NCI-H1436 (cell line): ENCODE measurements at regions not wholly inside any gene's neighbourhood (a gene's known extent, or its start where the extent isn't known, plus 50 kb on each side); places are given as distances from the start of the nearest gene placed in this dataset.
"Not testable (repeated sequence)": the region's sequence is repeated elsewhere in the genome, so short reads cannot be mapped to it uniquely, and the experiment has no call there.

Experiments used
- DNase-seq: peaks from one replicate; lab custom pipeline; 2025; lab: John Stamatoyannopoulos, UW

- DNase-seq = no peak
Measured at GRCh38 chr9:22650145-22650544, 203.5 kb downstream of the DMRTA1 start.

- no peak for DNase-seq
Measured at GRCh38 chr9:22650946-22651345, 204.3 kb downstream of the DMRTA1 start.

GRCh38 chr9:22654833-22655232, 208.2 kb downstream of the DMRTA1 start:
- no peak for DNase-seq

- DNase-seq = no peak
Measured at GRCh38 chr9:22657713-22658112, 211.1 kb downstream of the DMRTA1 start.

- not testable (repeated sequence) for DNase-seq
Measured at GRCh38 chr9:22658484-22658883, 211.9 kb downstream of the DMRTA1 start.

- DNase-seq = no peak
Measured at GRCh38 chr9:22682536-22682935, 235.9 kb downstream of the DMRTA1 start.

- no peak for DNase-seq
Measured at GRCh38 chr9:22682961-22683699, 236.5 kb downstream of the DMRTA1 start.

GRCh38 chr9:22683700-22684075, 237.1 kb downstream of the DMRTA1 start:
- no peak for DNase-seq

- no peak for DNase-seq
Measured at GRCh38 chr9:22693156-22693555, 246.5 kb downstream of the DMRTA1 start.

- no peak for DNase-seq
Measured at GRCh38 chr9:22700171-22700570, 253.5 kb downstream of the DMRTA1 start.

- no peak for DNase-seq
Measured at GRCh38 chr9:22718653-22719052, 272.0 kb downstream of the DMRTA1 start.

GRCh38 chr9:22722492-22722891, 275.9 kb downstream of the DMRTA1 start:
- DNase-seq = no peak

- DNase-seq = no peak
Measured at GRCh38 chr9:22731786-22732185, 285.2 kb downstream of the DMRTA1 start.

- no peak for DNase-seq
Measured at GRCh38 chr9:22739712-22740111, 293.1 kb downstream of the DMRTA1 start.

- DNase-seq = no peak
Measured at GRCh38 chr9:22740781-22741180, 294.2 kb downstream of the DMRTA1 start.

- no peak for DNase-seq
Measured at GRCh38 chr9:22742401-22742800, 295.8 kb downstream of the DMRTA1 start.

GRCh38 chr9:22773501-22774220, 327.0 kb downstream of the DMRTA1 start:
- DNase-seq = no peak

GRCh38 chr9:22790329-22790728, 343.7 kb downstream of the DMRTA1 start:
- no peak for DNase-seq

- DNase-seq = no peak
Measured at GRCh38 chr9:22808876-22809275, 362.3 kb downstream of the DMRTA1 start.

GRCh38 chr9:22809371-22809770, 362.7 kb downstream of the DMRTA1 start:
- DNase-seq = no peak

- peak; percentile 18 for DNase-seq
Measured at GRCh38 chr9:22813529-22813928, 366.9 kb downstream of the DMRTA1 start.

GRCh38 chr9:22815246-22815645, 368.6 kb downstream of the DMRTA1 start:
- DNase-seq = no peak

GRCh38 chr9:22817181-22817580, 370.6 kb downstream of the DMRTA1 start:
- no peak for DNase-seq

- DNase-seq = no peak
Measured at GRCh38 chr9:22829236-22829635, 382.6 kb downstream of the DMRTA1 start.
